Left hindlimb (tissue), 1 donor: ENCODE measurements at regions not wholly inside any gene's neighbourhood (a gene's known extent, or its start where the extent isn't known, plus 50 kb on each side); places are given as distances from the start of the nearest gene placed in this dataset.
"Not testable (repeated sequence)": the region's sequence is repeated elsewhere in the genome, so short reads cannot be mapped to it uniquely, and the experiment has no call there.

ENCODE experiments used
- DNase-seq: peaks from one replicate; pipeline ENCODE4 v3.0.0-alpha.2; 2018

DNA sequence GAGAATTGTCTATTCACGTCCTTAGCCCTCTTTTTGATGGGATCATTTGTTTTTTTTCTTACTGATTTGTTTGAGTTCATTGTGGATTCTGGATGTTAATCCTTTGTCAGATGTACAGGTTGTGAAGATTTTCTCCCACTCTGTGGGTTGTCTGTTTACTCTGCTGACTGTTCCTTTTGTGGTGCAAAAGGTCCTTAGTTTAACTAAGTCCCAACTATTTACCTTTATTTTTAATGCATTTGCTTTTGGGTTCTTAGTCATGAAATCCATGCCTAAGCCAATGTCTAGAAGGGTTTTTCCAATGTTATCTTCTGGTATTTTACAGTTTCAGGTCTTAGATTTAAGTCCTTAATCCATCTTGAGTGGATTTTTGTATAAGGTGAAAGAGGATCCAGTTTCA, 336.3 kb downstream of the TFAP2B start:
- DNase-seq, result not testable (repeated sequence)

DNA sequence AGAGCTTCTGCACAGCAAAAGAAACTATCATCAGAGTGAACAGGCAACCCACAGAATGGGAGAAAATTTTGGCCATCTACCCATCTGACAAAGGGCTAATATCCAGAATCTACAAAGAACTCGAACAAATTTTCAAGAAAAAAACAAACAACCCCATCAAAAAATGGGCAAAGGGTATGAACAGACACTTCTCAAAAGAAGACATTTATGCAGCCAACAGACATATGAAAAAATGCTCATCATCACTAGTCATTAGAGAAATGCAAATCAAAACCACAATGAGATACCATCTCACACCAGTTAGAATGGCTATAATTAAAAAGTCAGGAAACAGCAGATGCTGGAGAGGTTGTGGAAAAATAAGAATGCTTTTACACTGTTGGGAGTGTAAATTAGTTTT, 340.6 kb downstream of the TFAP2B start:
- not testable (repeated sequence) for DNase-seq

DNA sequence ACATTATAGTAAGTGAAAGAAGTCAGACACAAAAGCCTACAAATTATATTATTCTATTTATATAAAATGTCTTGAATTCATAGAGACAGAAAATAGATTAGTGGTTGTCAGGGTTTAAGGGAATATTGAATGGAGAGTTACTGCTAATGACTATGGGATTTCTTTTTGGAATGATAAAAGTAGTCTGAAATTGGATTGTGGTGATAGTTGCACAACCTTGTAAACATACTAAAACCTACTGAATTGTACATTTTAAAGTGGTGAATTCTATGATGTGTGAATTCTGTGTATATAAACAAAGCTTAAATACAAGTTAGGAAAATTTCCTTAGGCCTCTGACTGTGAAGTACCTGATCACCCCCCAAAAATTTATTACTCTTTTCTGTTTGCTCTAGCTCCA, 343.1 kb downstream of the TFAP2B start:
- no peak for DNase-seq

DNA sequence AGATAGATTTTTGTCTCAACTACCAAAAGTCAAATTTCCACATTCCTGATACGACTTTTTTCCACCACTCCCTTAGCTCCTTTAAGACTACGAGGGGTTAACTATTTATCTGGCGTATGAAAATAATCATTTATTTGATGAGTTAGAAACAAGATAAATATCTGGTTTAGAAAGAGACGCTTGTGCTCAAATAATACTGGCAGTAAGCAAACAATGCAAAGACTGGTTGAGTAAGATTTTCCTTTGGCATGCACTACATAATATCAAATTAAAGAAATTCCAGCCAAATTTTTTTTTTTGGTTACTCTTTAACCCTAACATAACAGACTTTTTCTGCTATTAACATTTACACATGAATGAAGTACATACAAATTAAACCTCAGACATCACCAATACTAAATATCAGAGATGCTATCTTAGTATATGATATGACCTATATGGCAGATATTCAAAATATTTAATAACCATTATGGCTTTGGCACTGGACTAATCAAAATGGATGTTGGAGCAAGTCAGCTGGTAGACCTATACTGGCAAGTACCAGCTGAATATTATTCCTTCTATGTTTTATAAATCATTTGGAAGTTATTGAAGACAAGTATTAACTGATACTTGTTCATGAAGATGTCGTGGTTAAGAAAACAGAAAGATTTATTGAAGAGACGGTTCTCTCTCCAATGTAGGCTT, 345.3 kb downstream of the TFAP2B start:
- DNase-seq, result no peak

DNA sequence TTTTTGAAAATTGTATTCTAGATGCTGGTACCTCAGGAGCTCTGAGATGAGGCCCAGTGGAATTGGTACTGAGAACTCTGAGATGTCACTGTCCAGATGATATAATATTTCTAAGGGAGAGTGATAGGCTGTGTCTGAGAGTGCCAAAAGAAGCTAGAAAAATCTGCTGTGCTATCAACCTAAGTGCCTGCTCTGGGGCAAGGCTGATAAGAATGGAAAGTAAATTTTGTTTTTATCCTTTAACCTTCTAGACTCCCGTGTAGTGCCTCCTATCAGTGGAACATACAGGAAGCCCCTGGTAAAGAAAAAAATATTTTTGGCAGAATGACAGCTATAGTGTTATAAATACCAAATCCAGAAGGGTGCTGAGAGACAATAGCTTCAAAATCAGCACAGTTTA, 348.2 kb downstream of the TFAP2B start:
- DNase-seq, result no peak

DNA sequence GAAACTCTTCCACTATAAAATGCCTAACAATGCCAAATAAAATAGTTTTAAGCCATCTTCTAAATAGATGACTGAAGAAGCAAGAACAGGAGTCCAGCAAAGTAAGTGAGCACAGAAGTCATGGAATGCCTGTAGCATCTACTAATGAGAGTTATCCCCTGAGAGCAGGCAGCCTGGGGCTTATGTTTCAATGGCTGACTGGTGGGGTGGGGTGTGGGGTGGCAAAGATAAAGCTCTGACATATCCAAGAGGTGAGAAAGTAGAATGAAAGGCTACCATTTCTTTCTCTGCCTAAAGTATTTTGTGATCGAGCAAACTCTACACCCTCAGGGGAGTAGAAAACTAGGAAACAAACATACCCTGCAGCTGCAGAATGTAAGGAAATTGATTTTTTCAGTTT, 348.8 kb downstream of the TFAP2B start:
- no peak for DNase-seq

DNA sequence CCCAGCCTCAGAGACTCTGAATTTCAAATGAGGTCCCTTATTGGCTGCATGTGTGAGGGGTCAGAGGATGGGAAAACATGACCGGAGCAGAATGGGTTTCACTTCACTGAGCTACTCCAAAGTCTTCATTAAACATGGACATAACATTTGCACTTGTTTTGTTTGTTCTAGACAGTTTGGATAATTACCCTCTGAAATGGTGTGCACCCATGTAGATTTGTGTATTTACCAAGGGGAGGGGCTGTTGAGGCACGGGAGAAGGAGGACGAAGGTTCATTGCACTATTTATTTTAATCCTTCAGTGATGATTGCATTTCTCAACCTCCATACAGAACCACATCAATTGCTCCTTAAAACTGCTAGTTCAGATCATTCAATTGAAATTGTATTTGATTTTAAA, 364.2 kb downstream of the TFAP2B start:
- no peak for DNase-seq

- DNase-seq, result no peak
These were observed 365.4 kb downstream of the TFAP2B start for GRCh38 chr6:51184046-51184445.

- DNase-seq, result not testable (repeated sequence)
These were observed 374.5 kb downstream of the TFAP2B start for GRCh38 chr6:51193163-51193562.

DNA sequence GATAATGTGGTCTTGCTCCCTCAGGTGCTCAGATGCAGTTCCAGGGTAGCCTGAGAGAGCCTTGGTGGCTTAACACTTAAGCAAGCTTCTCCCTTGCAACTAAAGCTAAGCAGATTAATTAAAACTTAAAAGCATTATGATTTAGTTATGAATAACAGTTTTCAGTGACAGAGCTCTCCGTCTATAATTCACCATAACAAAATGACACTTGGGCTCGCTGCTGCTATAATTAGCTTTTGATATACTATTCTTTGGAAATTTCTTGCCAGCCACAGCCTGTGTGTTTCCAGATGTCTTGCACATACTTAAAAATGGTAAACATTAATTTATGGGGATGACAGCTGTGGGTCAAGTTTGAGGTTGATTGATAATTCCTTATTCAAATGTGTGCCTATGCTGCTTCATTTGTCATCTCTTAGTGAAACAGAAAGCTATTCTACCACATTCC, 380.5 kb downstream of the TFAP2B start:
- DNase-seq, result no peak

DNA sequence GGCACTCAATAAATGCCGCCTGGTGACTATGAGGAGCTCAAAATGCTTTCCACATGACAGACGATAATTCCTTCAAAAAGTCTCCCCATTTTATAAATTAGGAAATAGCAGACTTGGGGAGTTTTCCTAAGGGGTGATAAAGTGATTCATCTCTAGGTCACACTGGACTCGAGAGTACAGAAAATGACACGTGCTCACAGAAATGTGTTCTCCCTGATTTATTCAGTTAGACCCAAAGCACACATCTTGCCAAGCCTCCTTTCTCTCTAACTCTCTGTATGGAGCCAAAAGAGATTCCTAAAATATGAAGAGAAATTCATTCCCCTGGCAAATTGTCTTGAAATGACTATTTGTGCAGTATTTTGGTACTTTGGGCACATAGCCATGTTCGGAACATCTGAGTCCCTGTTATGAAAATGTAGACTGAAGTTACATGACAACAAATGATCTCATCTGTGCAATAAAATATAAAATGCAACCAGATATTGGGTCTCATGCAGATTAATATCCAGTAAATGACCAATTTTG, 381.1 kb downstream of the TFAP2B start:
- DNase-seq, result no peak

DNA sequence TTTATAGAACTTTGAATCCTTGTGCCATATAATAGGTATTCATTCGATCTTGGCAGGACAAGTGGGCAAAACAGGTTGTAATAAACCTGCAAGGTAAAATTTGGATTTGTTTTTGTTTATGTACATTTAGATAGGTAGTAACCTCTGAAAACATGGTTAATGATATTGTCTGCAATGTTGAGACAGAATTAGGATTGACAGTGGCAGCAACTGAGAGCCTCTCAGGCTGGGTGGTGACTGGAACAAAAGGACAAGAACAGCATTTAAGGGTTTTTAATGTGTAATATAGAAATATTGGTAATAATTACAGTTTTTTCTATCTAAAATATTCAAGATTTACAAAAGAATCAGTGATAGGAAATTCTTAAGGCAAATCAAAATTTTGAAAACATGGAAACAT, 382.0 kb downstream of the TFAP2B start:
- no peak for DNase-seq

DNA sequence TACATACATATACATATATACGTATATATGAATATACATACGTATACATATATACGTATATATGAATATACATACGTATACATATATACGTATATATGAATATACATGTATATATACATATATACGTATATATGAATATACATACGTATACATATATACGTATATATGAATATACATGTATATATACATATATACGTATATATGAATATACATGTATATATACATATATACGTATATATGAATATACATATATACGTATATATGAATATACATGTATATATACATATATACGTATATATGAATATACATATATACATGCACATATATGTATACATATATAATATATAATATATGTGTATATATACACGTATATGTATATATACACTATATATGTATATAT, 384.0 kb downstream of the TFAP2B start:
- not testable (repeated sequence) for DNase-seq

DNA sequence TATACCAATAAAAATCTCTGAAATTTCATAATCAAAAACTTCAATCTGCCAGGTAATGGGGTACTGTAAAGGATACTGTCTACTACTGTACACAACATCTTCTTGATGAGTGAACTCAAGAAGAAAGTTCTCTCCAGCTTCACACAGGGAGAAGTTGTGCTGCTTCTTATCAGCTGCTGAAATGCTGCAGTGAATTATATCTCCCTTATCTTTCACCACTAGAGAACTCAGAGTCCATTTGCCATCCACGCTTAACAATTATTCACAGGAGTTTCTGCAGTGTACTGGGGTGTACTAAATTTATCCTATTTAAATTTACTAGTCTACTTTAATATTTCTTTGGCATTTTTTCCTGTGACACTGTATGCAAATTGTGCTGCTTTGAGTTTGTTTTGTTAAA, 384.8 kb downstream of the TFAP2B start:
- no peak for DNase-seq

DNA sequence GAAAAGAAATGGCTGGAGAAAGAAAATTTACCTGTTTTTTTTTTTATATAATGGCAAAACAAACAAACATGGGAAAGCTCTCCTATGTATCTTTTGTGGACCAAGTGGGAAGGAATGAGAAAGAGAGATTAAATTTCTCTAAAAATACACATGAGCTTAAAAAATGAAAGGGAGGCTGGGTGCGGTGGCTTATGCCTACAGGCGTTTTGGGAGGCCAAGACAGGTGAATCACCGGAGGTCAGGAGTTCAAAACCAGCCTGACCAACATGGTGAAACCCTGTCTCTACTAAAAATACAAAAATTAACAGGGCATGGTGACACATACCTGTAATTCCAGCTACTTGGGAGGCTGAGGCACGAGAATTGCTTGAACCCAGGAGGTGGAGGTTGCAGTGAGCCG, 388.0 kb downstream of the TFAP2B start:
- DNase-seq, result not testable (repeated sequence)

DNA sequence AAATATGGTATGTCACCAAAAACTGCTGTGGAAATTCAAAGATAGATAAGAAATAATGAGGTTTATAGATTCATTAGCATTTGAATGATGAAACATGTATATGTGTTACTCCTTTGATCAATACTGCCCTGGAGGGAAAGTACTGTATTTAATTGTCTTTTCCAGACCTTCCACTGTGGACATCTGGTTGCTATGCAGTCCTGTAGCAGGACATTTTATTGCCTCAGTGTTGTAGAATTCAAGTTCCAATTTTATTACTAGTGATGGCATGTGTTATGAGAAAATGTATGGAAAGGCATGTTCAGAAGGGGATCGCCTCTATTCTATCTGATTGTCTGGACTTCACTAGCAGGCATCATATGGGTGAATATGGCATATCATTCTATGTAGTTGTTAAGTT, 391.0 kb downstream of the TFAP2B start:
- no peak for DNase-seq

DNA sequence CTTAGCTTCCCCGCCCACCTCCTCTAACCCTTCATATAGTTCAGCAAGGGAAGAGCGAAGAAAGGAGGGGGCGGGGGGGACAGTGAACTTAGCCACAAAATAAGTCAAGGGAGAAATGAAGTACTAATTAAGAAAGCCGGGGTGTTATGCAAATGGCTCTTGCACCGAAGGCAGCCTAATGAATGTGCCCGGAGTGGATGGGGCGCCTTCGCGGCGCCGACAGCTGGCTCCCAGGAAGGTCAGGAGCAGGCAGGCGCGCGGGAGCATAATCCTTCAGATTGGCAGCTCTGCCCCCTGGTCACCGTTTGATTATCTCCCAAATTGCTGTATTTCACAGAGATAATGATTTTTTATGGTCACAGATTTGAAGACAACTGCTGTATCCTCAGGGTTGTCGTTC, 395.1 kb downstream of the TFAP2B start:
- DNase-seq, result no peak

GRCh38 chr6:51214442-51214841, 395.8 kb downstream of the TFAP2B start:
- DNase-seq, result no peak

- no peak for DNase-seq
These were observed 399.5 kb downstream of the TFAP2B start for GRCh38 chr6:51218181-51218580.

GRCh38 chr6:51224580-51225240, 406.0 kb downstream of the TFAP2B start:
- DNase-seq, result not testable (repeated sequence)

- DNase-seq, result no peak
These were observed 422.7 kb downstream of the TFAP2B start for GRCh38 chr6:51241376-51241775.

GRCh38 chr6:51249798-51250197, 431.1 kb downstream of the TFAP2B start:
- DNase-seq, result no peak

- DNase-seq, result no peak
These were observed 431.6 kb downstream of the TFAP2B start for GRCh38 chr6:51250317-51250716.

GRCh38 chr6:51257938-51258337, 439.3 kb downstream of the TFAP2B start:
- DNase-seq, result no peak

- DNase-seq, result no peak
These were observed 441.3 kb downstream of the TFAP2B start for GRCh38 chr6:51260003-51260402.
